ENCODE measurements at regions not wholly inside any gene's neighbourhood (a gene's known extent, or its start where the extent isn't known, plus 50 kb on each side); places are given as distances from the start of the nearest gene placed in this dataset.

GRCh38 chr16:86203557-86204275, 304.8 kb downstream of the IRF8 start:
- Histone ChIP-seq H3K4me3 (no peak overlapping the region), H3K36me3 (no peaks in the 10 kb centered on the region), H3K27ac (no peak overlapping the region), H3K9me3 (no peaks in the 10 kb centered on the region), H3K27me3 (replicated peaks; ENCODE audit: insufficient read depth) (peaks cover 10% of the 10 kb centered on the region), H3K4me1 (replicated peaks) (no peaks in the 10 kb centered on the region)
- TF ChIP-seq POLR2AphosphoS5 (IDR thresholded peaks at IDR 0.05) = no peak
- no peak for TF ChIP-seq CTCF (IDR thresholded peaks at IDR 0.05)
- TF ChIP-seq POLR2A (IDR thresholded peaks at IDR 0.05) = no peak
- WGBS = 84% methylated on average over 19 of the region's 19 CpGs
- DNase-seq (ENCODE audit: low spot score) = no peak
- intact Hi-C loops (cut with DNase I) = loop anchor here (5.0 kb wide), 2 partner anchors 99 to 159 kb away; no protein-coding TSS in a partner anchor

- 85% methylated on average over 16 of the region's 16 CpGs for WGBS
- no peak overlapping the region for H3K4me3 ChIP-seq
- TF ChIP-seq CTCF (IDR thresholded peaks at IDR 0.05) = no peak
- no peak for DNase-seq (ENCODE audit: low spot score)
- no peak overlapping the region for H3K27ac ChIP-seq
- intact Hi-C loops (cut with DNase I) = no loop called here
- H3K27me3 ChIP-seq (replicated peaks; ENCODE audit: insufficient read depth) = peaks cover 8% of the 10 kb centered on the region
- H3K9me3 ChIP-seq = no peaks in the 10 kb centered on the region
- H3K36me3 ChIP-seq = no peaks in the 10 kb centered on the region
- no peaks in the 10 kb centered on the region for H3K4me1 ChIP-seq (replicated peaks)
Measured at GRCh38 chr16:86205521-86206245, 304.6 kb upstream of the FOXF1 start.

GRCh38 chr16:86207350-86207749, 303.0 kb upstream of the FOXF1 start:
- intact Hi-C loops (cut with DNase I) = no loop called here
- Histone ChIP-seq H3K36me3 (no peaks in the 10 kb centered on the region), H3K27me3 (replicated peaks; ENCODE audit: insufficient read depth) (no peaks in the 10 kb centered on the region), H3K27ac (no peak overlapping the region), H3K4me3 (no peak overlapping the region), H3K4me1 (replicated peaks) (no peaks in the 10 kb centered on the region), H3K9me3 (no peaks in the 10 kb centered on the region)
- TF ChIP-seq POLR2A (IDR thresholded peaks at IDR 0.05) (no peak), CTCF (IDR thresholded peaks at IDR 0.05) (no peak), POLR2AphosphoS5 (IDR thresholded peaks at IDR 0.05) (no peak)
- DNase-seq (ENCODE audit: low spot score) = no peak
- WGBS = 84% methylated on average over 5 of the region's 5 CpGs

- no peak overlapping the region for H3K4me3 ChIP-seq
- no peaks in the 10 kb centered on the region for H3K27me3 ChIP-seq (replicated peaks; ENCODE audit: insufficient read depth)
- TF ChIP-seq POLR2A (IDR thresholded peaks at IDR 0.05) = no peak
- H3K27ac ChIP-seq = no peak overlapping the region
- no peak for DNase-seq (ENCODE audit: low spot score)
- no peaks in the 10 kb centered on the region for H3K4me1 ChIP-seq (replicated peaks)
- H3K9me3 ChIP-seq = no peaks in the 10 kb centered on the region
- no peaks in the 10 kb centered on the region for H3K36me3 ChIP-seq
- intact Hi-C loops (cut with DNase I) = no loop called here
- 53% methylated on average over 2 of the region's 2 CpGs for WGBS
Measured at GRCh38 chr16:86209202-86209601, 301.1 kb upstream of the FOXF1 start.

GRCh38 chr16:86210403-86211193, 299.7 kb upstream of the FOXF1 start:
- 88% methylated on average over 19 of the region's 19 CpGs for WGBS
- H3K27ac ChIP-seq = no peak overlapping the region
- no peaks in the 10 kb centered on the region for H3K36me3 ChIP-seq
- intact Hi-C loops (cut with DNase I) = no loop called here
- DNase-seq (ENCODE audit: low spot score) = no peak
- H3K4me1 ChIP-seq (replicated peaks) = no peaks in the 10 kb centered on the region
- H3K9me3 ChIP-seq = no peaks in the 10 kb centered on the region
- no peak overlapping the region for H3K4me3 ChIP-seq
- no peaks in the 10 kb centered on the region for H3K27me3 ChIP-seq (replicated peaks; ENCODE audit: insufficient read depth)
- TF ChIP-seq POLR2A (IDR thresholded peaks at IDR 0.05) (no peak), CTCF (IDR thresholded peaks at IDR 0.05) (no peak), POLR2AphosphoS5 (IDR thresholded peaks at IDR 0.05) (no peak)
